SK-N-SH (cell line): ENCODE measurements at regions not wholly inside any gene's neighbourhood (a gene's known extent, or its start where the extent isn't known, plus 50 kb on each side); places are given as distances from the start of the nearest gene placed in this dataset.
A peak's percentile ranks its signal among the peaks of the same experiment; 100 is the strongest.

Source experiments
- CTCF ChIA-PET: fragments of 300-600, 350-600 bp; formaldehyde crosslinking; extraction: SDS; loops from one replicate; lab custom pipeline; 2021; lab: Yijun Ruan, JAX
- POLR2A ChIA-PET: fragments of 350-600 bp; sonication (Branson Sonifier 250); formaldehyde crosslinking; extraction: SDS; loops from one replicate; lab custom pipeline; 2020; ENCODE audit warnings: antibody characterized with exemption, inconsistent platforms; lab: Yijun Ruan, JAX
- DNase-seq: peaks from one replicate; pipeline ENCODE4 v3.0.0; 2012
- H2AFZ ChIP-seq: fragments of 200-600 bp; sonication (generic); 2 replicates; pipeline ENCODE4 v1.8.1; 2016; ENCODE audit warnings: antibody characterized with exemption, mild to moderate bottlenecking, low read depth
- H3F3A ChIP-seq: fragments of 200-600 bp; sonication (generic); replicated peaks from 2 replicates; pipeline ENCODE3; 2016; ENCODE audit warnings: antibody characterized with exemption, mild to moderate bottlenecking; ENCODE audit not compliant: insufficient read depth
- H3K27ac ChIP-seq, 2 experiments: fragments of 200-500 bp in 1 of 2; fragments of 200-600 bp in 1 of 2; sonication (Bioruptor generic) in 1 of 2; sonication (generic), shearing (Covaris generic) in 1 of 2; 2 replicates each; pipeline versions ENCODE4 v1.5.1 to v1.6.1; 2014 to 2016; ENCODE audit warnings: low read depth in 2 of 2, inconsistent platforms in 1 of 2, low read length in 1 of 2, mild to moderate bottlenecking in 1 of 2, mixed read lengths in 1 of 2
- H3K27me3 ChIP-seq: fragments of 200-600 bp; sonication (generic), shearing (Covaris generic); 2 replicates; pipeline ENCODE4 v1.6.1; 2016; ENCODE audit warnings: mixed run types; ENCODE audit not compliant: insufficient read depth
- H3K36me3 ChIP-seq, 2 experiments: fragments of 200-500 bp in 1 of 2; fragments of 200-600 bp in 1 of 2; sonication (Bioruptor generic) in 1 of 2; sonication (generic) in 1 of 2; replicated peaks in 1 of 2; 2 replicates each; pipeline versions ENCODE3 to v1.5.1; 2014 to 2016; ENCODE audit warnings: low read length in 1 of 2, mild to moderate bottlenecking in 1 of 2; ENCODE audit not compliant: insufficient read depth in 2 of 2, control insufficient read depth in 1 of 2
- H3K4me1 ChIP-seq, 2 experiments: fragments of 200-500 bp in 1 of 2; fragments of 200-600 bp in 1 of 2; sonication (Bioruptor generic) in 1 of 2; sonication (generic), shearing (Covaris generic) in 1 of 2; 2 replicates each; pipeline versions ENCODE4 v1.5.1 to v1.6.1; 2014 to 2016; ENCODE audit warnings: low read depth in 1 of 2, low read length in 1 of 2, mixed run types in 1 of 2; ENCODE audit not compliant: insufficient read depth in 2 of 2, control insufficient read depth in 1 of 2
- H3K4me2 ChIP-seq: fragments of 200-600 bp; sonication (generic), shearing (Covaris generic); 2 replicates; pipeline ENCODE4 v1.6.1; 2017; ENCODE audit warnings: mixed run types
- H3K4me3 ChIP-seq, 2 experiments: fragments of 200-500 bp in 1 of 2; fragments of 200-600 bp in 1 of 2; sonication (Bioruptor generic) in 1 of 2; sonication (generic), shearing (Covaris generic) in 1 of 2; 2 replicates each; pipeline versions ENCODE4 v1.5.1 to v1.8.1; 2014 to 2016; ENCODE audit warnings: low read depth in 2 of 2, inconsistent platforms in 1 of 2, low read length in 1 of 2, mild to moderate bottlenecking in 1 of 2, mixed read lengths in 1 of 2, moderate library complexity in 1 of 2
- H3K79me2 ChIP-seq: fragments of 200-600 bp; sonication (generic); 2 replicates; pipeline ENCODE4 v1.8.1; 2017; ENCODE audit warnings: mild to moderate bottlenecking; ENCODE audit not compliant: insufficient read depth
- H3K9ac ChIP-seq: fragments of 200-600 bp; sonication (generic); 2 replicates; pipeline ENCODE4 v1.6.1; 2017; ENCODE audit warnings: mixed run types
- H3K9me2 ChIP-seq: fragments of 200-600 bp; sonication (generic); 2 replicates; pipeline ENCODE4 v1.6.1; 2017; ENCODE audit warnings: mixed run types
- H3K9me3 ChIP-seq: fragments of 200-600 bp; sonication (generic); 2 replicates; pipeline ENCODE4 v1.6.1; 2017; ENCODE audit warnings: mixed run types, mild to moderate bottlenecking, moderate library complexity
- H4K20me1 ChIP-seq: fragments of 200-600 bp; sonication (generic); 2 replicates; pipeline ENCODE4 v1.6.1; 2017; ENCODE audit warnings: mild to moderate bottlenecking, mixed run types; ENCODE audit not compliant: insufficient read depth
- CHD2 ChIP-seq: fragments of 150-350 bp; IDR thresholded peaks from 2 replicates; pipeline ENCODE4 v1.6.1; 2018; ENCODE audit warnings: low read length; ENCODE audit not compliant: partially characterized antibody
- CTCF ChIP-seq: fragments of 200-600 bp; sonication (generic); IDR thresholded peaks from 2 replicates; pipeline ENCODE4 v1.6.1; 2017; ENCODE audit warnings: antibody characterized with exemption, mild to moderate bottlenecking, moderate library complexity
- MAX ChIP-seq: IDR thresholded peaks from 2 replicates; pipeline ENCODE4 v1.4.0; 2012; ENCODE audit warnings: low read depth
- MEF2A ChIP-seq: IDR thresholded peaks from 2 replicates; pipeline ENCODE4 v1.4.0; 2012; ENCODE audit warnings: low read depth, borderline replicate concordance
- PBX3 ChIP-seq: IDR thresholded peaks from 2 replicates; pipeline ENCODE4; 2012
- SMC3 ChIP-seq: IDR thresholded peaks from 2 replicates; pipeline ENCODE4 v1.6.1; 2012; ENCODE audit warnings: low read depth, low read length, improper control_type of control experiment
- TEAD4 ChIP-seq: IDR thresholded peaks from 2 replicates; pipeline ENCODE4 v1.4.0; 2012; ENCODE audit warnings: mild to moderate bottlenecking, borderline replicate concordance; ENCODE audit not compliant: insufficient read depth
- USF1 ChIP-seq: IDR thresholded peaks from 2 replicates; pipeline ENCODE4 v1.4.0; 2012; ENCODE audit warnings: low read depth, borderline replicate concordance
- USF2 ChIP-seq: fragments of 150-350 bp; IDR thresholded peaks from 2 replicates; pipeline ENCODE4 v1.6.1; 2017; ENCODE audit warnings: antibody characterized with exemption, low read length, low read depth, borderline replicate concordance
- WGBS: methylation state at CpG from one replicate; pipeline ENCODE4 v1.1.6; 2017; ENCODE audit warnings: low lambda C conversion rate; 5-methylcytosine and 5-hydroxymethylcytosine counted together
- TF ChIP-seq, protein P1 (sequence below): fragments of 150-350 bp; IDR thresholded peaks from 2 replicates; pipeline ENCODE4 v1.6.1; 2016; ENCODE audit warnings: mild to moderate bottlenecking, low read depth, low read length

GRCh38 chr6:100283285-100283684, 181.4 kb downstream of the SIM1 start (continued):
- TF ChIP-seq SMC3 (no peak), TEAD4 (0 out of 2 replicates have a peak, but pooled peaks have one; percentile 18), MEF2A (no peak)

GRCh38 chr6:100281471-100281901, 183.2 kb downstream of the SIM1 start:
- POLR2A ChIA-PET: no interaction called here
- Histone ChIP-seq H3K79me2 (no peaks in the 10 kb centered on the region), H3K27me3 (no peaks in the 10 kb centered on the region), H3K27ac (no peak overlapping the region), H3F3A (peaks cover 11% of the 10 kb centered on the region), H3K4me2 (peak overlapping the region; percentile 36), H2AFZ (peak overlapping the region; percentile 83), H3K9me2 (no peaks in the 10 kb centered on the region), H3K9ac (no peak overlapping the region; the same call in 1 of the 2 replicates), H3K9me3 (no peaks in the 10 kb centered on the region), H4K20me1 (no peaks in the 10 kb centered on the region), H3K4me3 (peak overlapping the region; percentile 22 to 29; a peak in 1 of 4 replicates), H3K4me1 (peaks cover 0 to 12% of the 10 kb centered on the region in 2 experiments; a peak in 2 of 4 replicates), H3K36me3 (no peaks in the 10 kb centered on the region)
- WGBS: 22% methylated on average over 8 of the region's 17 CpGs
- DNase-seq: peak; percentile 3
- CTCF ChIA-PET: no interaction called here
- TF ChIP-seq, protein P1, sequence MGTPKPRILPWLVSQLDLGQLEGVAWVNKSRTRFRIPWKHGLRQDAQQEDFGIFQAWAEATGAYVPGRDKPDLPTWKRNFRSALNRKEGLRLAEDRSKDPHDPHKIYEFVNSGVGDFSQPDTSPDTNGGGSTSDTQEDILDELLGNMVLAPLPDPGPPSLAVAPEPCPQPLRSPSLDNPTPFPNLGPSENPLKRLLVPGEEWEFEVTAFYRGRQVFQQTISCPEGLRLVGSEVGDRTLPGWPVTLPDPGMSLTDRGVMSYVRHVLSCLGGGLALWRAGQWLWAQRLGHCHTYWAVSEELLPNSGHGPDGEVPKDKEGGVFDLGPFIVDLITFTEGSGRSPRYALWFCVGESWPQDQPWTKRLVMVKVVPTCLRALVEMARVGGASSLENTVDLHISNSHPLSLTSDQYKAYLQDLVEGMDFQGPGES: no peak
- TF ChIP-seq USF2 (no peak), MAX (no peak), USF1 (no peak), CTCF (no peak), PBX3 (peak; percentile 20; the same call in 1 of the 2 replicates), CHD2 (no peak)
